GM12872 (cell line): ENCODE measurements at regions not wholly inside any gene's neighbourhood (a gene's known extent, or its start where the extent isn't known, plus 50 kb on each side); places are given as distances from the start of the nearest gene placed in this dataset.

ENCODE experiments used
- CTCF ChIP-seq: IDR thresholded peaks from 3 replicates; pipeline ENCODE4 v1.5.1; 2011; ENCODE audit warnings: low read depth, mild to moderate bottlenecking, low read length, moderate library complexity; ENCODE audit not compliant: insufficient read depth

DNA sequence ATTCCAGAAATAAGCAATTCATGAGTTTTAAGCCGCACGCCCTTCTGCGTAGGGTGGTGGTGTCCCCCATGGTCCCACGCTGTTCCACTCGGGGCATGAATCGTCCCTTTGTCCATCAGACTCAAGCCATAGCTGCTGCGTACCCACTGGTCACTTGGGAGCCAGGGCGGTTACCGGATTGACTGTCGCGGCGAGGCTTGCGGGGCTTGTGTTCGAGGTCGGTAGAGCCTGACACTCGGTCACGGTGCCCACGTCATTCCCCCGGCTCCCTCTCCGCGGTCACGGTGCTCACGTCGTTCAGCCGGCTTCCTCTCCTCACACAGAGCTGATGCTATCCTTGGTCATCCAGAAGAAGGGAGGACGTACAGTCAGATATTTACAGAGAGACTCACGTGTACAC is 1227.0 kb downstream of the BRD1 start:
- TF ChIP-seq CTCF: no peak

DNA sequence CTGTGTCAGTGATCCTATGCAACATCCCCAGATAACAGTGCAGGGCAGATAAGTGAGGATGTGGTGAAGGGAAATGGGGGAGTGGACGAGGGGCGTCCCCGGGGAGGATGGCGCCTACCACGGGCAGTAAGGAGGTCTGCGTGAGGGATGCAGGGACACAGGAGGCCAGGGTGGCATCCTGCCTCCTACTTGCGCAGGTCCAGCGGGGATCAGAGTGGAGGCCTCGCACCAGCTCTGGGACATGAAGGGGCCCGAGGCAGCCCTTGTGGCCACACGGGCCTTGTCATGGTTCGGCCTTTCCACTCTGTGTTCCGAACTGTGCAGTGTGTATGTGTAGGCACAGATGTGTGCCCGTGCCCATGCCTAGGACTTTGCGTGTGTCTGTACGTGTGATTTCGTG is 1227.5 kb downstream of the BRD1 start:
- TF ChIP-seq CTCF: no peak

GRCh38 chr22:48599346-48599745 is 1228.3 kb downstream of the BRD1 start:
- TF ChIP-seq CTCF: no peak

GRCh38 chr22:48596111-48596850 is 1231.4 kb downstream of the BRD1 start:
- no peak for TF ChIP-seq CTCF

- TF ChIP-seq CTCF: no peak
Measured at GRCh38 chr22:48595511-48595905, 1232.2 kb downstream of the BRD1 start.

DNA sequence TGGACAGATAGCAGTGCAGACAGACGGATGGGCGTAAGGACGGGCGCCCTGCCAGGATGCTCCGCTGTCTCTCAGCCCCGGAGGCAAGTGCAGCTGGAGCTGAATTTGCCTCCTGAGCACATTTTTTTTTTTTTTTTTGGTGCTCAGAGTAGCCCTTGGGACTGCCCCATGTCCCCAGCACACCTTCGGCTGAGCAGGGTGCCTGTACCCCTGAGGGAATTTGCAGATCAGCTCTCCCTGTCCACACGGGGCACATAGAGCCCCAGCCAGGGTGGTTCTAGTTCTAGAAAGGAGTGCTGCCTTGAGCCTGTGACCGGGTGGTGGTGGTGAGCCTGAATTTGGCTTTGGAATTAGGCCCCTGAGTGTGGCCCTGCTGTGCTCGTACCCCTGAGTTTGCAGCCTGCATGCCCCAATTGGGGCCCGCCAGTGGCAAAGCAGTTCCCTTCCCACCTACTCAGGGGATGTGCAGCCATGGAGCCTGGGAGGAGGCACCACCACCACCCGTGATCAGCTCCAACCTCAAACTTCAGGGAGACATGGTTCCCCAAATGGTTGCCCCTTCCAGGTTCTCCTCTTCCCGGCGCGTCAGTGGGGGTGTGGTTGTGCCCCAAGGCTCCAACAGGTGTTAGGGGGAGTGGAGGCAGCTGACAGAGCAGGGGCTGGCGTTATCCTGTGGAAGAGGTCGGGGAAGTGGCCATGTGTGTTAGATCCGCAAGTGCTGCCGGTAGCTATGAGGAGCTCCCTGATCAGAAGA is 1232.7 kb downstream of the BRD1 start:
- no peak for TF ChIP-seq CTCF

DNA sequence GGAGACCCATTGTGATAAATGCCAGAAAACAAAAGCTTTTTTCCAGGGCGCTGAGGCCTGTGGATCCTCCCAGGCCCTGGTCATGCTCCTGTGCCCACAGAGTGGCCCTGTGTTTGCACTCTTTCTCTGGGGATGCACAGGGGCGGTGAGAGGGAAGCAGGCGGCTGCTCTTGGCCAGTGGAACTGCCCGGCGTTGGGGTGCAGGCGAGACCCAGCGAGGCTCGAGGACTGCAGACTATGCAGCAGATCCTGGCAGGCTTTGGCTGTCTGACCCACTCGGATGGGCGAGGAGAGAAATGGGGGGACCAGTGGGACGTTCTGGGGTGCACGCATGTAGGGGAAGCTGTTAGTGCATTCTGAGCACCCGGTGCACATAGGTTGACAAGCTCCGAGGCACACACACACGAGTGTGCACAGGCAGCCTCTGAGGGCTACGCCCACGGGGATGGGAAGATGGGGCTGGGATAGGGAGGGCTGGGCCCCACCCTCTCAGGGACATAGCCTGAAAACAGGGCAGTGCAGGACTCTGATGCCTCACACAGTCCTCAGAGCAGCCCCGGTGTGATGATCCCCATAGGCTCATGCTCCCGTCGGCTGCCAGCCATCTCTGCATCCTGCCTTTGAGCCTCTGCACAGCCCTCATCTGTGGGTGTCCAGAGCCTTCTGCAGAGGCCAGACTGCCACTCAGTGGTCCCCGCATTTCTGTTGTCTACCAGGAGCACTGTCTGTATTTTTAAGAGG is 1233.5 kb downstream of the BRD1 start:
- no peak for TF ChIP-seq CTCF
